Ishikawa (cell line): ENCODE measurements at regions not wholly inside any gene's neighbourhood (a gene's known extent, or its start where the extent isn't known, plus 50 kb on each side); places are given as distances from the start of the nearest gene placed in this dataset.

Source experiments
- CEBPB ChIP-seq: IDR thresholded peaks from 2 replicates; pipeline ENCODE4 v1.6.1; 2012
- CREB1 ChIP-seq: IDR thresholded peaks from 2 replicates; pipeline ENCODE4 v1.6.1; 2012; ENCODE audit warnings: low read depth
- EGR1 ChIP-seq: IDR thresholded peaks from 2 replicates; pipeline ENCODE4 v1.6.1; 2012
- EP300 ChIP-seq: IDR thresholded peaks from 2 replicates; pipeline ENCODE4 v1.6.1; 2012; ENCODE audit warnings: borderline replicate concordance
- FOXM1 ChIP-seq: IDR thresholded peaks from 2 replicates; pipeline ENCODE4 v1.6.1; 2012; ENCODE audit warnings: low read depth, borderline replicate concordance
- MAX ChIP-seq: IDR thresholded peaks from 2 replicates; pipeline ENCODE4 v1.6.1; 2012
- NFIC ChIP-seq: IDR thresholded peaks from 2 replicates; pipeline ENCODE4 v1.6.1; 2012
- RAD21 ChIP-seq: IDR thresholded peaks from 2 replicates; pipeline ENCODE4 v1.6.1; 2012; ENCODE audit warnings: low read depth
- REST ChIP-seq: IDR thresholded peaks from 2 replicates; pipeline ENCODE4 v1.6.1; 2012; ENCODE audit warnings: low read depth, mild to moderate bottlenecking
- TAF1 ChIP-seq: IDR thresholded peaks from 2 replicates; pipeline ENCODE4 v1.6.1; 2012; ENCODE audit warnings: low read depth, mild to moderate bottlenecking
- TCF12 ChIP-seq: IDR thresholded peaks from 2 replicates; pipeline ENCODE4 v1.6.1; 2012; ENCODE audit warnings: low read depth
- TEAD4 ChIP-seq: IDR thresholded peaks from 2 replicates; pipeline ENCODE4 v1.6.1; 2012
- YY1 ChIP-seq: IDR thresholded peaks from 2 replicates; pipeline ENCODE4 v1.6.1; 2012; ENCODE audit warnings: low read depth
- ZBTB7A ChIP-seq: IDR thresholded peaks from 2 replicates; pipeline ENCODE4 v1.6.1; 2012; ENCODE audit warnings: low read depth
- TF ChIP-seq, protein P1 (sequence below): IDR thresholded peaks from 2 replicates; pipeline ENCODE4 v1.6.1; 2012

DNA sequence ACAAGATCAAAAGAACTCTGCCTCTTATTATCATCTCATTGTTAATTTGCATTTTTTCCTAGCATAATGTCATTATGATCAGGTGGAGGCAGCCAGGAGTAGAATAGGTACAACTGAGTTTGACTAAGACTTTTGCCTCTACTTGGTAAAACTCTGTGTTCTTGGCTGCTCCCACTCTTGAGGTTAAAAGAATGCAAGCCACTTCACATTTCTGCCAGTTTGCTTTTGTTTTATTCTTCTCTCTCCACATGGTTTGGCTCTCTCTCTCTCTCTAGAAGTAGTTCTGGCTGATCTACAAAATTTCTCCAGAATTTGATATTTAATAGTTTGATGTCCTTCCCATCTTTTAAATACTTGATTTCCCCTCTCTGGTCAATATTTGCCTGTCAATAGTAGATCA lies 170.7 kb upstream of the E2F7 start:
- TF ChIP-seq REST, result no peak
- no peak for TF ChIP-seq ZBTB7A
- TF ChIP-seq RAD21, result no peak
- no peak for TF ChIP-seq EP300
- TF ChIP-seq TCF12, result no peak
- TF ChIP-seq EGR1, result no peak
- TF ChIP-seq YY1, result no peak
- no peak for TF ChIP-seq FOXM1
- TF ChIP-seq MAX, result no peak
- TF ChIP-seq, protein P1, sequence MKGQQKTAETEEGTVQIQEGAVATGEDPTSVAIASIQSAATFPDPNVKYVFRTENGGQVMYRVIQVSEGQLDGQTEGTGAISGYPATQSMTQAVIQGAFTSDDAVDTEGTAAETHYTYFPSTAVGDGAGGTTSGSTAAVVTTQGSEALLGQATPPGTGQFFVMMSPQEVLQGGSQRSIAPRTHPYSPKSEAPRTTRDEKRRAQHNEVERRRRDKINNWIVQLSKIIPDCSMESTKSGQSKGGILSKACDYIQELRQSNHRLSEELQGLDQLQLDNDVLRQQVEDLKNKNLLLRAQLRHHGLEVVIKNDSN, result no peak
- TF ChIP-seq CEBPB, result no peak

DNA sequence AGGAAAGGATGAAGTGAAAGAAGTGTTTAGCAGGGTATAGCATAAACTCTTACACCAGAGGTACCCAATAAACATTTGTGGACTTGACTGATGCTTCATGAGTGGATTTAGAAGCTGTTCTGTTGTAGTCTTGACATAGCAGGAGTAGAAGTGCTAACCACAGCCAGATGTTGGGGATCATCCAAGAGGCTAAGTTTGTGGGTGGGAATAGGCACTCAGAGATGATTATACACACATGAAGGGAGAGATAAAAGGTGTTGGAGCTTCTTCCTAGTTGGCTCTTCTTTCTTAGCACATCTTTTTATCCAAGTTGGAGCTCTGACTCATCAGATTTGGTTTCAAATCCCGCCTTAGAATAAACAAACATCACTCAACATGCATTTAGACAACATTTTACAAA lies 166.7 kb upstream of the E2F7 start:
- no peak for TF ChIP-seq MAX
- TF ChIP-seq TAF1, result no peak
- no peak for TF ChIP-seq YY1
- TF ChIP-seq FOXM1, result no peak
- TF ChIP-seq, protein P1, result no peak
- no peak for TF ChIP-seq RAD21

- TF ChIP-seq TEAD4 (no peak), YY1 (no peak), ZBTB7A (no peak), RAD21 (no peak), CEBPB (no peak), FOXM1 (no peak), EP300 (no peak), MAX (no peak), TCF12 (no peak)
- TF ChIP-seq, protein P1, result no peak
Measured at GRCh38 chr12:77231501-77231918, 166.1 kb upstream of the E2F7 start.

GRCh38 chr12:77229640-77230442 lies 164.5 kb upstream of the E2F7 start:
- TF ChIP-seq, protein P1, result no peak
- TF ChIP-seq YY1 (no peak), TAF1 (no peak), RAD21 (no peak), FOXM1 (no peak), REST (no peak), TCF12 (no peak), TEAD4 (no peak), CREB1 (no peak)

DNA sequence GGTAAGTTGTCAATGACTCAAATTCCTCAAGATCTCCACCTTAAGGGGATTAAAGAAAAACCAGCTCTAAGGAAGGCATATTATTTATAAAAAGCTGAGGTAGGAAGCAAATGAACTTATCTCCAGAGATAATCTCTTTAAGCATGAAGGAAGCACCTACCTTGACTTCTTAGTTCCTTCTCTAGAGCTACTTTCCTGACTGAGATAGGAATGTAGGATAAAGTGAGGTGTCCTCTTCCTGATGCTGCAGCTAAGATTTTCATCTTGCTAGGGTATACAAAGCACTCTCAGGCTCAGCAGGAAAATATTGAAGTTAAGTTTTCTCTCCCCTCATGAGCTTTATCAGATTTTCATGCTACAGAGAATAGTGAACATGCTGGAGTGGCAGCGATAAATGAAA lies 163.0 kb upstream of the E2F7 start:
- TF ChIP-seq EGR1 (no peak), MAX (no peak), NFIC (no peak), FOXM1 (no peak), CEBPB (no peak), TEAD4 (no peak), REST (no peak), TCF12 (no peak), CREB1 (no peak)
- TF ChIP-seq, protein P1, result no peak
